ENCODE measurements at regions not wholly inside any gene's neighbourhood (a gene's known extent, or its start where the extent isn't known, plus 50 kb on each side); places are given as distances from the start of the nearest gene placed in this dataset.
"Not testable (repeated sequence)": the region's sequence is repeated elsewhere in the genome, so short reads cannot be mapped to it uniquely, and the experiment has no call there.

DNA sequence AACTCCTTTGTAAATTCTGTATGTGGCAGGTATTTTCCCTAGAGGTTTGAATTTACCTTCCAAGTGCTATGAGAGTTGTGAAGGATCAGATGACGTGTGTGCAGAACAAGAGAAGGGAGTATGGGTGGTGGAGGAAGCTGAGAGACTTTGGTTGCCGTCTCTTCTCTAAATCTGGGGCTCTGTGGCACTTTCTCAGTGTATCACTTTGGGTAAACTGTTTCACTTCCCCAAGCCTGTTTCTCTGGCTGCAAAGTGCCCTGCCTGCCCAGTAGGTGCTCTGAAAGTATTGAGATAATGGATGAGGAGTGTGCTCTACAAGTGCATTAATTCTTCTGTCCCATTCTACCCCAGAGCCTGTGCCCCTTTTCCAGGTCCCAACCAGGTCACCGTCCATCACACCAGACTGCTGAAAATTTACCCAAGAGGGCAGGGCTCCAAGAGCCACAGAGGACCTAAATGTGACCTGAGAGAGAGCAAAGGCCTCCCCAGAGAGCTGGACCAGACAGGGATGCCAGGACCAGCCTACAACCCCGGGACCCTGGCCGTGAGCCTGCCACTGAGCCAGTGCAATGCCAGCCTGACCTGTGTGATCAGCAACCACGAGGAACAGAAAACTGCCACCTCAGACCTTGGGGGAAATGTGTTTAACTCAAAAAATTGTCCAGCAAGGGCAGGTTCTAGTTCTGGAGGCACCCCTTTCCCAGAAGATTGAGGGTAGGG, 131.6 kb upstream of the ETV3 start:
- DNase-seq (ENCODE audit: low read depth in 3 of 3) = no peak

DNA sequence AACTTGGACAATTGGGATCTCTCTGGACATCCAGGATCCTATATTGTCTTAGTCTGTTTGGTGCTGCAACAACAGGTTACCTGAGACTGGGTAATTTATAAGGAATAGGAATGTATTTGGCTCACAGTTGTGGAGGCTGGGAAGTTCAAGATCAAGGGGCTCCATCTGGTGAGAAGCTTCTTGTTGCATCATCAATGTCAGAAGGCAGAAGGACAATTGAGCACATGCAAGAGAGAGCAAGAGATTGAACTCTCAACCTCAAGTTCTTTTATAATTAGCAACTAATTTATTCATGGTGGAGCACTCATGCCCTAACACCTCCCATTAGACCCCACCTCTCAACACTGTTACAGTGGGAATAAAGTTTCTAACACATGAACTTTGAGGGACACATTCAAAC, 124.7 kb upstream of the ETV3 start:
- DNase-seq (ENCODE audit: low read depth in 3 of 3) = no peak

DNA sequence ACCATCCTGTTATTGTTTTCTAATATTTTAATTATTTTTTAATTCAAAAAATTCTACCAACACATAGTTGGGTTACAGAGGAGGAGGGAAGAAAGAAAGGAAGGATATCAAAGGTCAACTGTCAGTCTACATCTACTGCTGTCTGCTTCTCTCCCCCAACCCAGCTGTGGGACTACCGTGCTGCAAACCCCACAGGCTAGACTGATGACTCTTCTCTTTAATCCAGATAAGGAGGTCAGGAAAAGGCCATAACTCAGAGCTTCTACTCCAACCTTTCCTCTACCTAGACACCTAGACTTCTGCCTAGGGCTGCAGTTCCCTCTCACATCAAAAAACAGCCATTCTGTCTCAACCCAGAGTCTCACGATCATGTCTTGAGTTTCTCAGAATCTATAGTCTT, 124.2 kb upstream of the ETV3 start:
- DNase-seq (ENCODE audit: low read depth in 3 of 3) = no peak

DNA sequence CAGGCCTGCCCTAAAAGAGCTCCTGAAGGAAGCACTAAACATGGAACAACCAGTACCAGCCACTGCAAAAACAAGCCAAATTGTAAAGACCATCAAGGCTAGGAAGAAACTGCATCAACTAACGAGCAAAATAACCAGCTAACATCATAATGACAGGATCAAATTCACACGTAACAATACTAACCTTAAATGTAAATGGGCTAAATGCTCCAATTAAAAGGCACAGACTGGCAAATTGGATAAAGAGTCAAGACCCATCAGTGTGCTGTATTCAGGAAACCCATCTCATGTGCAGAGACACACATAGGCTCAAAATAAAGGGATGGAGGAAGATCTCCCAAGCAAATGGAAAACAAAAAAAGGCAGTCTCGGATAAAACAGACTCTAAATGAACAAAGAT, 117.7 kb upstream of the ETV3 start:
- not testable (repeated sequence) for DNase-seq (ENCODE audit: low read depth in 3 of 3)

DNA sequence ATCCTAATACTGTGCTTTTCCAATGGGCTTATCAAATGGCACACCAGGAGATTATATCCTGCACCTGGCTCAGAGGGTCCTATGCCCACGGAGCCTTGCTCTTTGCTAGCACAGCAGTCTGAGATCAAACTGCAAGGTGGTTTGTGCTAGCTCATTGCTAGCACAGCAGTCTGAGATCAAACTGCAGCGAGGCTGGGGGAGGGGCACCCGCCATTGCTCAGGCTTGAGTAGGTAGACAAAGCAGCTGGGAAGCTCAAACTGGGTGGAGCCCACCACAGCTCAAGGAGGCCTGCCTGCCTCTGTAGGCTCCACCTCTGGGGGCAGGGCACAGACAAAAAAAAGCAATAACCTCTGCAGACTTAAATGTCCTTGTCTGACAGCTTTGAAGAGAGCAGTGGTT, 116.0 kb upstream of the ETV3 start:
- DNase-seq (ENCODE audit: low read depth in 3 of 3) = not testable (repeated sequence)

DNA sequence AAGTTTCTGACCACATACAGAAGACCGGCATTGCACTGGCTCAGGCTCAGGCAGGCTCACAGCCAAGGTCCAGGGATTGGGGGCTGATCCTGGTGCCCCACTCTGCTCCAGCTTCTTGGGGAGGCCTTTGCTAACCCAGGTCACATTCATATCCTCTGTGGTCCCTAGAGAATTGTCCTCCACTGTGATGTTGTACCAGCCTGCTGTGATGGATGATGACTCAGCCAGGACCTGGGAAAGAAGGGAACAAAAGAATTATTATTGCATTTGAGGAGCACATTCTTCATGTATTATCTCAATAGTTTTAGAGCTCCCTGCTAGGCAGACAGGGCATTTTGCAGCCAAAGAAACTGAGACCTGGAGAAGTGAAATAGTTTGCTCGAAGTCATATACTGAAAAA, 114.3 kb upstream of the ETV3 start:
- DNase-seq (ENCODE audit: low read depth in 3 of 3) = no peak

DNA sequence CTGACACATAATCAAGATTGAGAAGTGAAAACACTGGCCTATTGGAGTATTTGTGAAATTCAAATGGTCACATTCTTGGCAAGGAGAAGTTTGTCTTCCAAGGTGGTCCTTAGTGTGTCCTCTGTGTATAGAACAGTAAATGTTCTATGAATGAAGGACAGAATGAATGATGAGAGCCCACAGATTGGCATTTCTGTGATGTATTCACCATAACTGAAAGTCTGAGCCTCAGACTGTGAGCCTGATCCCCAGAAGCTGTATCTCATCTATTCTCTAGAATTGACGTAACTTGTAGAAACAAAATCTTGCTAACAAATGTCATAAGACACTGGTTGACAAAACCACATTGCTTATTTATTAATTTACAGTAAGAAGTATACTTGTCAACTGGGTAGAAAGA, 111.5 kb upstream of the ETV3 start:
- DNase-seq (ENCODE audit: low read depth in 3 of 3) = no peak

DNA sequence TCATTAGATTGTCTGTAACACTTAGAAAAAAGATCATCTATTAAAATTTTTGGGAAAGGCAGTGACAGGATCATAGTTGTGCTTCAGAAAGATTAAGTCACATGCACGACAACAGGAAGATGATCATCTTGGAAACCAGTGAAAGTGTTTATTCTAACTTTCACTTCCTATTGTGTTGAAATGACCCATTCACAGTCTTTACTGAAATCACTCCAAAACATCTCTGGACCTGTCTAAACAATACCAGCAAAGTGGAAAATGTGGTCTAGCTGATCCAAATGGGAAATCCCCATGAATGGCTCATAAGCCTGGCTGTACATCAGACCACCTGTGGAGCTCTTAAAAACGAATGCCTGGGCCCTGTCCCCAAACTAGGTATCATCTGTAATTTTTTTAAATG, 111.1 kb upstream of the ETV3 start:
- no peak for DNase-seq (ENCODE audit: low read depth in 3 of 3)

DNA sequence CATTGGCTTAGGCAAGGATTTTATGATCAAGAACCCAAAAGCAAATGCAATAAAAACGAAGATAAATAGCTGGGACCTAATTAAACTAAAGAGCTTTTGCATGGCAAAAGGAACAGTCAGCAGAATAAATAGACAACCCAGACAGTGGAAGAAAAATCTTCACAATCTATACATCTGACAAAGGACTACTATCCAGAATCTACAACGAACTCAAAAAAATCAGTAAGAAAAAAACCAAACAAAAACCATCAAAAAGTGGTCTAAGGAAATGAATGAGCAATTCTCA, 109.5 kb upstream of the ETV3 start:
- not testable (repeated sequence) for DNase-seq (ENCODE audit: low read depth in 3 of 3)

DNA sequence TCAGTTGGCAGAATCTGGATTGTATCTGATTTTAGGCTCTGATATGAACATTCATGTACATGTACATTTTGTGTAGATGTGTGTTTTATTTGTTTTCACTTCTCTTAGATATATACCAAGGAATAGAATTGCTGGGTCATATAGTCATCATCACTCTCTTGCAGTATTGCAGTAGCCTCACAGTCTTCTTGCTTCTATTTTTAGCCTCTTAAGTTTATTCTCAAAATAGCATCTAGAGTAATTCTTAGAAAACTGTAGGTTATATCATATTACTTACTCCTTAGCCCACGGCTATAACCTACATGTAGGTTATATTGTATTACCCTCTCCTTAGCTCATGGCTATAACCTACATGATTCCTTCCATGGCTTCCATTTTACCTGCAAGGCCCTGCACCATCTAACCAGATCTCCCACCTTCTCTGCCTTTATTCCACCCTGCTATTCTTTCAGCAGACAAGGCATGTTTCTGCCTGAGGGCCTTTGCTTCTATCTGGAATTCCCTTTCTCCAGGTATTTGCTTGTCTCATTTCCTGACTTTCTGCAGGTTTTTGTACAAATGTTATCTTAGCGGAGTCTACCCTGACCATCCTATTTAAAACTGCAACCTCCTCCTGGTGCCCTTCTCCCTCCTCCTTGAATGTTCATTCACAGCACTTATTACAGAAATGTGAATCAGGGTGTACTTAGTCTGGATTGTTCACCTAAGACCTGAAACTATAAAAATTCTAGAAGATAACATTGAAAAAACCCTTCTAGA, 109.0 kb upstream of the ETV3 start:
- DNase-seq (ENCODE audit: low read depth in 3 of 3) = no peak

DNA sequence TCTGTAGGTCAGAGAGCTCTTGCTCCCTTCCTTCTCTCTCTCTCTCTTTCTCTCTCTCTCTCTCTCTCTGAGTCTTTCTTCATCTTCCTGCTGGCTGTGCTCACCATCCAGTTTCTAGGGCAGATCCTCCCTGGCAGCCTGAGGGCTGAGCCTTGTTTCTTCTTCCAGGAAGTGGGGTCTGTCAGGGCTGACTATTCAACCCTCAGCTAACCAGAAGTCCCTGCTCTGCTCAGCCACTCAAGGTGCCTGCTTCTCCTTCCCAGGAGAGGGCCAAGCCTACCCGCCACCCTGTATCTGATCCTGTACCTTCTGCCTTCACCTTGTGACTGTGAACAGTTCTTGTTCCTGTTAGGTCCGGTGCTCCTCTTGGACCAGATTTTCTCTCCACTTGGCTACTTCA, 107.6 kb upstream of the ETV3 start:
- no peak for DNase-seq (ENCODE audit: low read depth in 3 of 3)

DNA sequence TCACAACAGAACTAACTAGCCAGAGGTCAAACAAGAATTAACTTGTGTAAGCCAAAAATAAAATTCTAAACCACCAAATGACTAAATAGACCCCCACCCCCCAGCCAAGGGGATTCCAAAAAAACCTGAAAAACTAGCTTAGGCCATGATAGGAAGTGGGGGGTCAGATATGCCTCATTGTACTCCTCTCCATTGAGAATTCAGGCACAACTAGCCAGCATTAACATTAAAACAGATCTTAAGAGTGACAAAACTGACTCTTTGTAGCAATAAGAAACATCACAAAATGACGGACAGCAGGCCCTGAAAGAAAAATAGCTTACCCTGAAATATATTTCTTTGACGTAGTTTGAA, 103.0 kb upstream of the ETV3 start:
- no peak for DNase-seq (ENCODE audit: low read depth in 3 of 3)

DNA sequence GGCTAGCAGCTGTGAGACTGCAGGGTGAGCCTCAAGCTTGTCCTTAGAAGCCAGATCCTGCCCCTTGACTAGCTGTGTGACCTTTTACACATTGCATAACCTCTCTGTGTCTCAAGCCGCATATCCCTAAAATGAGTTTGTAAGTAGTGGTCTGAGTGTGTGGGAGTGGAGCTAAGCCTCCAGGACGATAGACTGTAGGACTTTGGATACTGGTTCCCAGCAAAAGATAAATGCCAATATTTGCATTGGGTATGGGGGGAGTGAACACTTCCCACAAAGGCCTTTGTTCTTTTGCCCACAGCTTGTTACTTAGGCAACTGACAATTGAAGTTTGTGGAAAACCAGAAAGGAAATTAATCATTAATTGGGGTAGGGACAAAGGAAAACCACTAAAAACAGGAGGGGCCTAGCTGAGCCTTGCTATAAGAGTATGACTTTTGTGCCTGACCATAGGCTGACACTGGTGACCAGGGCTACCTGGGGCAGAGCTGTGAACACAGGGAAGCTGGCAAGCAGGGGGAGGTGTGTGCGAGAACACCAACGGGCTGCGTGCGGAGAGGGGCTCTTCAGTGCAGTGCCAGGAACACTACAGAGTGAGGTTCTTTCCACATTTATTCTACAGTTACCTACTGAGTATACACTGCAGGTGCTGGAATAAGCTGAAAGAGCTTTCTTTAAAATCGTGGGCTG, 102.4 kb upstream of the ETV3 start:
- no peak for DNase-seq (ENCODE audit: low read depth in 3 of 3)

DNA sequence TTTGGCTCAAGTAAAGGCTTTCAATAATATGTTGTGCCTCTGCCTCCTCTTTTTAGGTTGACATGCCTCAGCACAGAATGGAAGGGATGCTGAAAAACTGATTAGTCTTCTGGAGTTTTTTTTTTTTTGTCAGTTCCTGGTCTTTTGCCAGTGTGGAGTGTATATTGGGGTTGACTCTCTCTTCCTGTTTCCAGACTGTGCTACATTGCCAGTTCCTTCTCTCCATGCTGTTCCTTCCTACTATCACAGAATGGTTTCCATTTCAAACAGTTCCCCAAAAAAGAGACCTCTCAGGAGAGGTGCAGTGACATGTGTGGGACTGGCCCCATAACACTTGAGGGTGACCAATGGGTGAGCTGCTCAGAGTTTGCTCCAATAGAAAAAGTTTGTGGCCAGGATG, 101.7 kb upstream of the ETV3 start:
- no peak for DNase-seq (ENCODE audit: low read depth in 3 of 3)

DNA sequence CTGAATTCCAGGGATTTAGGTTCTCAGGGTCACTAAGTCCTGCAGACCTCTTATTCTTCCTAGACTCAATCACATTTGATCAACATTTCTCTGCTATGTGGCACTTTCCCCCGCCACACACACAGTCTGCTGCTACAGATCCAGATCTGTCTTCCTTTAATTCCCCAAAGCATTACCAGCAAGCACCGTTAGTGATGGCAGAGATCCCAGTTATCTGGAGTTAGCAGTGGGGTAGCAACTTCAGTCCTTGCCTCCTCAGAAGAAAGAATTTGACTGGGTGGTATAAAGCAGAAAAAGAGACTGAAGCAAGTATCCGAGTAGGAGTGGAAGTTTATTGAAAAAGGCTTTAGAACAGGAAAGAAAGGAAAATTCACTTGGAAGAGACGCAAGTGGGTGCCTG, 100.4 kb upstream of the ETV3 start:
- no peak for DNase-seq (ENCODE audit: low read depth in 3 of 3)

DNA sequence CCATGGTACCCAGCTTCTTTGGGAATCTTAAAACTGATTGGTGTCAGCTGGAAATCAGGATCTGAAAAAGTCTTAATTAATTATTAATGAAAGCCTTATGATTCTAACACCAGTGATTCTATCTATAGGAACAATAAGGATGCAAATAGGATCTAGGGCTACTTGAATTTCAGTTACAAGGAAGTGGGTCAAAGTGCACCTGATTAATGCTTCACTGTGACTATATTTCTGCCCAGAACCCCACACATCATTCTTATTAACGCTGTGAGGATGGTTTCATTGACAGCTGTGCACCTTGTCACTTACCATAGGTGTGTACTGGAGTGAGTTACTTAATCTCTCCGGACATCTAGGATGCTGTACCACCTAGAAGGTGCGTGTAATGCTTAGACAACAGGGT, 99.8 kb upstream of the ETV3 start:
- no peak for DNase-seq (ENCODE audit: low read depth in 3 of 3)

DNA sequence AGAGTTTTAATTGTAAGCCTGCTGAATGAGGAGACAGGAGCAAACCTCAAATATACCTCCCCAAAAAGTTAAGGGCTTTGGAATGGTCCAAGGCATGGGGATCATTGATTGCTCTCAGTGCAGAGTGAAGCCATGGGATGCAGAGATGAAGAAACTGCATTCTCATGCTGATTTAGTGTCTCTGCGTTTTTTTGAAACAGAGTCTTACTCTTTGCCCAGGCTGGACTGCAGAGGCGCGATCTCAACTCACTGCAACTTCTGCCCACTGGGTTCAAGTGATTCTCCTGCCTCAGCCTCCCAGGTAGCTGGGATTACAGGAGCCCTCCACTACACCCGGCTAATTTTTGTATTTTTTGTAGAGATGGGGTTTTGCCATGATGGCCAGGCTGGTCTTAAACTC, 99.3 kb upstream of the ETV3 start:
- no peak for DNase-seq (ENCODE audit: low read depth in 3 of 3)

DNA sequence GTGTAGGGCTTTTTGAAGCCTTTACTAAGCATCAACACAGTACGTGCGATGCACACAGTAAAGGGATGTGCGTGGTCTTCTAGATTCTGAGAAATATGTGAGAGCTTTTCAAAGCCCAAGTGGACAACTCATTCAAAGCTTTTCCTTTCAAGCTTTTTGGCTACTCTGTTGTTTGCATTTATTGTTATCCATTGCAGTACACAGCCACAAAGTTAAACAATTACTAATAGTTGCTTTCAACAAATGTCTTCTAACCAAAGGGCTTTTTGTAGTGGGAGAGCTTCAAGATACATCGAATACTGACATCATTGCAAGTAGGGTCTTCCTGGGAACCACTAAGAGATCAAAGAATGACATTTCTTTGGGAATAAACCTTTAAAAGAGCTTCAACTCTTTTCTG, 97.9 kb upstream of the ETV3 start:
- no peak for DNase-seq (ENCODE audit: low read depth in 3 of 3)

DNA sequence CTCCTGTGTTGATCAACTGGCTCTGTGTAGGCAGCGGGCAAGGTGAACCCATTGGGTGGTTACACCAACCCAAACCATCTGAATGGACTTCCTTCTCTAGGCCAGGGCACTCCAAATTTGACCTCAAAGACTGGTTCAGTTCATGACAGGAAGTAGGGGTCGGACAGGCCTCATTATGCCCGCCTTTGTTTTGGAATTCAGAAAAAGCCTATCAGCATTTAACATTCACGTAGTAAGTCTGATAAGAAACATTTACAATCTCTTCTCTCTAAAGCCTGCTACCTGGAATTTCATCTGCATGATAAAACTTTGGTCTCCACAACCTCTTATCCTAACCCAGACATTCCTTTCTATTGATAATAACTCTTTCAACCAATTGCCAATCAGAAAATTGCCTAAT, 97.1 kb upstream of the ETV3 start:
- DNase-seq (ENCODE audit: low read depth in 3 of 3) = no peak

DNA sequence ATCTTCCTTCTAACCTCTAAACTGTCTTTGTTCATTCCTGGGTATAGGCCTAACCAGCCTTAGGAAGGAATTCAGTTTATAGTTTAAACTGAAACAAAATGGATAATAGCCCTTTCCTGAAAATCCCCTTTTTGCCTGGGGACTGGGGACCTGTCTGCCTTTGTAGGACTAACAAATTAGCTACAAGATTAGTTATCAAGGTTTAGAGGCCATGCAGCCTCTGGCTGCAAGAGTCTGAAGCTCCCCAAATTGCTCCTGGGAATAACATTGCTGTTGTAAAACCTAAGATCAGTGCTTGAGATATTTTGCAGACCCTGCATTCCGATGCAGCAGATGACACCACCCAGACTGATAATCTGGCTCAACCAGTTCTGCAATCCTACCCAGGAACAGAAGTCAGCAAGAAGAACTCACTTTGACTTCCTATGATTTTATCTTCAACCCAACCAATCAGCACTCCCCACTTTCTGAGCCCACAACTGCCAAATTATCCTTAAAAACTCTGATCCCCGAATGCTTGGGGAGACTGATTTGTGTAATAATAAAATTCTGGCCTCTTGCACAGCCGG, 96.6 kb upstream of the ETV3 start:
- DNase-seq (ENCODE audit: low read depth in 3 of 3) = no peak

DNA sequence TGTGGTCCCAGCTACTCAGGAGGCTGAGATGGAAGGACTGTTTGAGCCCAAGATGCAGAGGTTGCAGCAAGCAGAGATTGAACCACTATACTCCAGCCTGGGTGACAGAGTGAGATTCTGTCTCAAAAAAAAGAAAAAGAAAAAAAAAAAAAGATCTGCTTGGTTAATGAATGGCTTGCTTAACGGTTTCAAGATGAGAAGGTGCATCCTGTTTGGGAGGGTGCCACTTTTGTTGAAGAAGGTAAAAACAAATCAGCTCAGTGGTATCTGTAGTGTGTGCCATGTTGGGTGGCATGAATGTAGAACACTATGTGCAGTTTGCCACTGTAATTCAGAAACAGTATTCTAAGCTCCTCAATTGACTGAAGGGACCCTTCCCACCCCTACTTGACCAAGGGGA, 94.9 kb upstream of the ETV3 start:
- DNase-seq (ENCODE audit: low read depth in 3 of 3) = no peak

DNA sequence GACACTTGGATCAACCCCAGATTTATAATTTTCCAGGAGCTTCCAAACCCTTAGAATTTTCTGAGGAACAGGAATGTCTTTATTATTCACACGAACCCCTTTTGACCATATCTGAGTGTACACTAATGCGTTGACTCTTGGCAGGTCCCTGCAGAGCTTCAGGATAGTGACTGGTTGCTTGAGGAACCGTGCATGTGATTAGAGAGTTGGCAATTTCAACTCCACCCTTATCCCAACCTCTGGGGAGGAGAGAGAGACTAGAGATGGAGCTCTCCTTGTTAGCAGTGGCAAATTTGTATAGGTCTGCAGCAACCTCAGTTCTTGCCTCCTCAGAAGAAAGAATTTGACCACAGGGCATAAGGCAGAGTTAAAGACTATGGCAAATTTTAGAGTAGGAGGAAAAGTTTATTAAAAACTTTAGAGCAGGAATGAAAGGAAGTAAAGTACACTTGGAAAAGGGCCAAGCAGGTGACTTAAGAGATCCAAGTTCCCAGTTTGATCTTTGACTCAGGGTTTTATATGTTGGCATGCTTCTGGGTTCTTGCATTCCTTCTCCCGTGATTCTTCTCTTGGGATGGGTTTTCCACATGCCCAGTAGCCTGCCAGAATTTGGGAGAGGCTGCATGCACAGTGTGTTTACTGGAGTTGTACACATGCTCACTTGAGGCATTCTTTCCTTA, 93.8 kb upstream of the ETV3 start:
- no peak for DNase-seq (ENCODE audit: low read depth in 3 of 3)

DNA sequence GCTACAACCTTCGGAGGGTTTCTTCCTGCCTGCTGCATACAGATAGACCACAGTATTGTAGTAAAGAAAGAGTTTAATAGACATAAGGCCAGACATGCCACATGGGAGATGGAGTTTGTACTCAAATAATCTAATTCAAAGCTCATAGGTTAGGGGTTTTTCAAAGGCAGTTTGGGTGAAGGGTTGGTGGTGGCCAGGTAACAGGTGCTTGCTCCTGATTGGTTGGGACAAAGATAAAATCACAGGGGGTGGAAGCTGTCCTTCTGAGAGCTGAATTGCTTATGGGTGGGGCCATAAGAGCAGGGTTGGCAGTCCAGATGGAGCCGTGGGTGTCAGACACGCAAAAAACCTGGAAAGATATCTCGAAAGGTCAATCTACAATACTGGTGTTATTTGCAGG, 92.3 kb upstream of the ETV3 start:
- DNase-seq (ENCODE audit: low read depth in 3 of 3) = no peak
